DND-41 (cell line): ENCODE measurements at regions not wholly inside any gene's neighbourhood (a gene's known extent, or its start where the extent isn't known, plus 50 kb on each side); places are given as distances from the start of the nearest gene placed in this dataset.
"Not testable (repeated sequence)": the region's sequence is repeated elsewhere in the genome, so short reads cannot be mapped to it uniquely, and the experiment has no call there.

Source experiments
- EZH2 ChIP-seq: IDR thresholded peaks from 3 replicates; pipeline ENCODE4 v1.6.1; 2012; ENCODE audit warnings: borderline replicate concordance, low read depth, mild to moderate bottlenecking, moderate library complexity, low read length, inconsistent platforms; ENCODE audit not compliant: severe bottlenecking
- TF ChIP-seq, protein P1 (sequence below): IDR thresholded peaks from 2 replicates; pipeline ENCODE4 v1.5.1; 2012; ENCODE audit warnings: borderline replicate concordance, low read length, moderate library complexity, mild to moderate bottlenecking; ENCODE audit not compliant: poor library complexity, severe bottlenecking; ENCODE audit errors: extremely low read depth

DNA sequence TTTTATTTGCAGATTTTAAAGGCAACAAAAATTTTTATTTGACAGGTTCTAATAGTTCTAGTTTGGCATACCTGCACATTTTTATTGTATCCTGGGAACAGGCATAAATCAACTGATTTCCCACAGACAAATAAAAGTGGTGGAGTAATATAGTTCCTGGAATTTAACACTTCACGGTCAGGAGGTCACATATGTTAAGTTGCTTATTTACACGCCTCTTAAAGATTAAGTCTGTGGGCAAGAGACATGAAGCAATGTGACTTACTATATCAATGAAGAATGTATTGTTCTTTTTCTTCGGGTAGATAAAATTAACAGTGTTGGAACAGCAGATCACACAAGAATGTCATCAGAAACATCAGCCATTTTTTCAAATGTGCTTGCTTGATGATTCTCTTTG, 558.3 kb downstream of the TTLL7 start:
- TF ChIP-seq, protein P1, sequence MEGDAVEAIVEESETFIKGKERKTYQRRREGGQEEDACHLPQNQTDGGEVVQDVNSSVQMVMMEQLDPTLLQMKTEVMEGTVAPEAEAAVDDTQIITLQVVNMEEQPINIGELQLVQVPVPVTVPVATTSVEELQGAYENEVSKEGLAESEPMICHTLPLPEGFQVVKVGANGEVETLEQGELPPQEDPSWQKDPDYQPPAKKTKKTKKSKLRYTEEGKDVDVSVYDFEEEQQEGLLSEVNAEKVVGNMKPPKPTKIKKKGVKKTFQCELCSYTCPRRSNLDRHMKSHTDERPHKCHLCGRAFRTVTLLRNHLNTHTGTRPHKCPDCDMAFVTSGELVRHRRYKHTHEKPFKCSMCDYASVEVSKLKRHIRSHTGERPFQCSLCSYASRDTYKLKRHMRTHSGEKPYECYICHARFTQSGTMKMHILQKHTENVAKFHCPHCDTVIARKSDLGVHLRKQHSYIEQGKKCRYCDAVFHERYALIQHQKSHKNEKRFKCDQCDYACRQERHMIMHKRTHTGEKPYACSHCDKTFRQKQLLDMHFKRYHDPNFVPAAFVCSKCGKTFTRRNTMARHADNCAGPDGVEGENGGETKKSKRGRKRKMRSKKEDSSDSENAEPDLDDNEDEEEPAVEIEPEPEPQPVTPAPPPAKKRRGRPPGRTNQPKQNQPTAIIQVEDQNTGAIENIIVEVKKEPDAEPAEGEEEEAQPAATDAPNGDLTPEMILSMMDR: not testable (repeated sequence)
- not testable (repeated sequence) for TF ChIP-seq EZH2
